HG03064 (cell line): ENCODE measurements at regions not wholly inside any gene's neighbourhood (a gene's known extent, or its start where the extent isn't known, plus 50 kb on each side); places are given as distances from the start of the nearest gene placed in this dataset.

Experiments used
- ATAC-seq: cut with Tn5 transposase; IDR thresholded peaks from one replicate; pipeline ENCODE4 v1.9.1; 2021; ENCODE audit warnings: low read depth; ENCODE audit not compliant: unreplicated experiment

DNA sequence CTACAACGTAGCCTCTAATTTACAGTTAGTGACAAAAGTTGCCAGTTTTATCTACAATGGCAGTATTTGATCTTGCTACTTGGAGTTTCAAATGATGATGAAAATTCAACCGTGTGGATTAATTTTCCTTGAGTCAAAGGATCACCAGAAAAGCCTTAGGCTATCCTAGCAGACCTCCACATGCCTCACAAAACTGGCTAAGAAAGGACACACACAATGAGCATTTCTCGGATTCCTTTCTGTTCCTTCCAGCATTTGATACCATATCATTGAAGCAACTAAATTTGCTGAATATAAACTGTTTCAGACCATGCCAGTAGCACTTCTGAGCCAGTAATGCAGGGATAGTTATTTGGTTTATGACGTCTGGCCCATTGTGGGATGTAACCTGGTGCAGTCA, 587.4 kb upstream of the MDFIC2 start:
- no peak for ATAC-seq

DNA sequence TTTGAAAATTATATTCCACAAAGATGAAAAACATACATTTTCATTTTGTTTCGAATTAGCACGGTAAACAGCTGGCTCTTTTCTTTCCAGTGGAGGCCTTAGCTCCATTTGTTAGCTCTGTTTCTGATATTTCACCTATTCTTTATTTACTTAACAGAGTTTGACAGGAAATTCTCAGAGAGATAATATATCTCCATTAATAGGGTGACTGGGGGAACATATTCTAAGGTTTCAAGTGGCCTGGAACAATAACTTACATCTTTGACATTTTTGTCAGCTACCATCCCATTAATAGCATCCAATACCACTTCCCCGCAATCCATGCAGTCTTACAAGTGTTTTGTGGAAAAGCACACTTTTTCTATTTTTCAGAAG, 577.6 kb upstream of the MDFIC2 start:
- ATAC-seq, result no peak

DNA sequence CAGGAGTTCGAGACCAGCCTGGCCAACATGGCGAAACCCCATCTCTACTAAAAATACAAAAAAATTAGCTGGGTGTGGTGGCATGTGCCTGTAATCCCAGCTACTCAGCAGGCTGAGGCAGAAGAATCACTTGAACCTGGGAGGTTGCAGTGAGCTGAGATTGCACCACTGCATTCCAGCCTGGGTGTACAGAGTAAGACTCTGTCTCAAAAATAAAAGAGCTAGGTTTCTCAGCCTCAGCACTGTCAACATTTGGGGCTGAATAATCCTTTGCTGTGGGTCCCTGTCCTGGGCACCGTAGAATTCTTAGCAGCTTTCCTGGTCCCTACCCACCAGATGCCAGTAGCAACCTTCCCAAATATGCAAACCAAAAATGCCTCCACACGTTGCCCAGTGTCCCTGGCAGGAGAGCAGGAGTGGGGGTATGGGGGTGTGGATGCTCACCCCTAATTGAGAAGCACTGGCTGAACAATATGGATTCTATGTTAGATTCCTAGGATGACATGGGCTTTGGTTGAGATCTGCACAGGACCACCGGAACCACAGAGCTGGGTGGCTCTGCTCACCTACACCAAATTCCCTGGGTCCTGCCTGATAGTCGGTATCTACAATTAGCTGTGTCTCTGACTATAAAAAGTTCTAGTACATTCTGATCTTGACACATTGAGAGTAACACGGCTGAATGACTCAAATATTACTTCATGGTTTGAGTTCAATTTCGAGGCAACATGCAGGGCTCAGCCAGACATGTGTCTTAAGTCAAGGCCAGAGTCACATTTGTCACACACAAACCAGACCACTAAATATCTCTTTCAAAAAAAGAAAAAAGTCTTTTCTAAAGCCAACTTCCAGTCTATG, 577.0 kb upstream of the MDFIC2 start:
- no peak for ATAC-seq

DNA sequence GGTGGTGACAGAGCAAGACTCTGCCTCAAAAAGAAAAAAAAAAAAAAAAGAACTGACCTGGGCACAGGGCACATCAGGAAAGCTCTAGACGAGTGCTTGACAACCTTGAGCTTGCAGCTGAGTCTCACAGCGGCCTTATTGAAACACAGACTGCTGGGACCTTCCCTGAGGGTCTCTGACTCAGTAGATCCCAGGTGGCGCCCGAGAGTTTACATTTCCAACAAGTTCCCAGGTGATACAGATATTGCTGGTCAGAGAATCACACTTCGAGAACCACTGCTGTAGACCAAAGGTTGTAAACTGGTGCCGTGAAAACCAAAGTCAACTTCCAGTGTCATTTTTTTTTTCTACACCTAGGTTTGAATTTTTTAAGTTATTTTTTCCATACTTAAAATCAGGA, 573.2 kb upstream of the MDFIC2 start:
- ATAC-seq, result no peak

DNA sequence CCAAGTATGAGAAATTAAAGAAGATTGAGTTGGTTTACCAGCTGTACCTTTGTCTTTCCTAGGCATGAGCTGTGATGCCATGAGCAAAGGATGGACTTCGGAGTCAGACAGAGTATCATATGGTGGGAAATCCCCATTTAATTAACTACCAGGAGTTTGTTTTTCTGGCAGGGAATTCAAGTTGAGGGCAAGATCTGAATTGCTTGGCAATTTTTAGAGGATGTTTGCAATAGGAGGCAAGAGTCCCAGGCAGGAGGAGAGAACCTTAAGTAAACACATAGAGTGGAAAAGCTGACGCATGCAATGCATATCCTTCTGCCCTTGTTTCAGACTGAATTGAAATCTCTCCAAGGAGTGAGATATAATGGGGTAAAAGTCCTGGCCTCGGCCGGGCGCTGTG, 569.7 kb upstream of the MDFIC2 start:
- ATAC-seq, result no peak

DNA sequence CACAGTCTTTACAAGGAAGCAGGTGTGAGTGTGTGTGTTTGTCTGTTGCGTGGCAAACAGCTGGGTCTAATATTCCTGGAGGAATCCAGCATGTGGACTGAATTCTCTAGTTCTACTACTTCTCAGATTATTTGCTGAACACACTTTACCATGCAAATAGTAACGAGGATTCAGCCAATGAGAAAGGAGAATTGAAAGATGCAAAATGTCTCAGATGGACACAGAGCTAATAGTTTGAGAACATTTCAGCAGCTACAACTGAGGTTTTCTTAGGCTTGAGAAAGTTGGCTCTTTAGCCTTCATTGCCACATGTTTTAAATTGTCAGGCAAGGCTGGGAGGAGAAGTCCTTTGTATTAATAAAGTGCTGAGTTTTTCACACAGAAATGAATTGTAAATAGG, 568.0 kb upstream of the MDFIC2 start:
- no peak for ATAC-seq

DNA sequence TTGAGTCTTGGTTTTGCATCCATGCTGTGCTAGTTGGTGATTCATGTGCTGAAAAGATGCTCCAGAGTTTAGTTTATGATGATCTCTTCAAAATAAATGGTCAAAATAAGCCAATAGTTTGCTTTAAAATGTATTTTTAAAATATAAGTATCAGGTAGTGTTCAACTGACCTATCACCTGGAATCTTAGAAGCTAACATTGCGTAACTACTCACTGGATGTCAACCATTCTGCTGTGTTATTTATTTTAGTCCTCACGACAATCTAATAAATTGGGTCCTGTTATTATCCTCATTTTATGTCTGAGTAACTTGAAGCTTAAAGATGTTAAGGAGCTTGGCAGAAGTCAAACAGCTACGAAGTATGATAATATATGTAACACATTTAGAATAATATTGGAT, 563.7 kb upstream of the MDFIC2 start:
- ATAC-seq, result no peak

DNA sequence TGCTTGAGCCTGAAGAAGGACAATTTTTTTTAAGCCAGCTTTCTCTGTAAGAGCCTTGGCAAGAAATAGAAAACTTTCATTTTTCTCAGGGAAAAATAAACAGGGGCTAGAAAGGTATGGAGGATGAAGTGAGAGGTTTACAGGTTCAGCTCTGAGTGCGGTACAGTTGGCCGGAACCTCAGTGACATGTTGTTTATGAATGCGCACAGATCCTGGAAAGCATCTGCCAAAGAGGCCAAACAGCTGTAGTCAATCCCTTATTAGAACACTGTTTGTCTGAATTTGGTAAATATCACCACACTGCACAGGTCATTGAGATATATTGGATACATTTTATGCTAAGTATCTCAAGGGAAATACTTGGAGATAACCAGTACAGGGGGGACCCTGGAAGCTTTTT, 561.8 kb upstream of the MDFIC2 start:
- no peak for ATAC-seq

DNA sequence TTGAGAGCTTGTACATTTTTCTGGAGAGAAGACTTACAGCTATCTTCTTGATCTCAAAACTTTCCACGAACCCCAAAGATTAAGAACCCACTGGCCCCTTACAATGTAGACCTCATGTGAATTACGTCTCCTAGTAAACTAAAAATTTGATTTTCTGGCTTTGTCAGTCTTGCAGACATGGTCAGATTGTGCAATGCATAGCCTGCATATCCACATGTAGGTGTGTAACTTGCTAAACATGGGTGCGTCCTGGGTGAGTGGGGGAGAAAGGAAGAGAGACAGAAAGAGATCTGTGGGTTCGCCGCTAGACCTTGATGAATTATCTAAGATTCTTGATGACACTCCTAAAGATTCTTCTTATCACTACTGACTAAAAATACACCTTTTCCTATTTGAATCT, 561.2 kb upstream of the MDFIC2 start:
- no peak for ATAC-seq

DNA sequence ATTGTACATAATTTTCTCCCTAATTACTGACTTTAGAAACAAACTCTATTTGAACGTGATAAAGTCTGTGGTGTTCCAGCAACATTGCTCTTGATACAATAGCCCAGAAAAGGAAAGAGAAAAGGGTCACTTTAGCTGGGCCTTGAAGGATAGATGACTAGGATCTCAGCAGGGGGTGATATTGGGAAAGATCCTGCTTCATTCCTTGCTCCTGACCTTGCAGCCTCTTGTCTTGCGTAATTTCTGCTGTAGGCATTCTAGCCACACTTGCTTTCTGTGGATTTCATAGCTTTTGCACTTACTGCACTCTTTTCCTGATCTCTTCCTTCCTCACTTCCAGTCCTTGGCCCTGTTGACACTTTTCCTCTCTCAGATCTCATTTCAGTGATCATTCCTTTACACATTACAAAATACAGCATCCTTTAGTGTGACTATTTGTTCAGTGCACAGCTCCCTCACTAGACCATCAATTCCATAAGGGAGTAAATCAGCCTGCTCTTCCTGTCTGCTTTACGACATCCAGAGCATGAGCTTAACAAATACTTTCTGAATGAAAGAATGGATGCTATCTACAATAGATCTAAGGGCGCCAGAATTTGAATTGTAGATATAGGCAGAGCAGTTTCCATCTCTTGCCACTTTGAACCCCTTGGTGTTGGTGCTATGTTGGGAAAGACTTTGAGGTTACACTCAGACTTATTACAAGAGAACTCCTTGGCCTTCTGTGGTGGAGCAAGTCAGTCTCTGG, 559.6 kb upstream of the MDFIC2 start:
- no peak for ATAC-seq

DNA sequence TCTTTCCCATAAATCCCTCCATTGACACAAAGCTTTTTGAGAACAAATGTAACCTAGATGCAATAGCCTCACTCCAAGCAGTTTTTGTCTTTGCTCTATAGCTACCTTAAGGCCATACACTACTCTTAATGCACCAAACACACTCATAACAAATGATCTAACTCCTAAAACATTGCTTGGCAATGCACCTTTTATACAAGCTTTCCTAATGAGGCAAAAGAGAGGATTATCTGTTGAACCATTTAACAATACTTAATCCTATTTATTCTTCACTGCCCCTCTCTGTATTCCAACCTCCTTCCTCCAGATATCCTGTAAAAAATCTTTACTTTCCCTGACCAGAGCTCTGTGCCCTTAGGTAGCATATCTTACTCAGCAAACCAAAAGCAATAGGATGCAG, 558.1 kb upstream of the MDFIC2 start:
- ATAC-seq, result no peak

DNA sequence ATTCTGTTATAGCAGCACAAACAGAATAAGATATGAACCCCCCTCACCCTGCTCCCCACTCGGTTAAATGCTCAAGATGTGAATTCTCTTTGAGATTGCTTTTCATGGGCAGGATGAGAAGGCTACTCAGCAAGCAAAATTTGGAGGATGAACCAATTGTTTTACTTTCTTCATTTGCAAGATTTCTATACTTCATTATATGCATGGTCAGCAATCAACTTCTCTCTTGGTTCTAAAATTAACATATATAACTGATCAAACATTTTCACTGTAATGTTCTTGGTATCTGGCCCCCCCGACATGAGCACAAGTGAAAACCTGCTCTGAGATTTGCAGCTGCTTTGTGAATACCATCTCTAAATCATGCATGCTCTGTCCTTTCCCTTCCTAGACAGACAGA, 556.1 kb upstream of the MDFIC2 start:
- no peak for ATAC-seq

DNA sequence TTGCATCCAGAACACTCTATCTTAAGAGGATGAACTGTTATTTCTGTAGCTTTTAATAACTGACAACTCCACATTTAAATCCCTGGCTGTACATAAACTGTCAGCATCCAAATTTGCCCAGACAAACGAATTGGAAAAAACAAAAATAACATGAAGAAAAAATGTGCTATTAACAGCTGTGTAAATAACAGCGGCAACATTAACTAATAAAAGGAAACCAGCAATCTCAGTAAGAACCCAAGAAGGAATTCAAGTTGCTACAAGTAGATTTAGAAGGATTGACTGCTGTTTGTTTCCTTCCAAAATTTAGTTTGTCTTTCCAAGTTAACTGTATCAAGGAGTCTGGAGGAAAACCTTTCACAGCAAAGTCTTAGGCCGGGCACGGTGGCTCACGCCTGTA, 550.6 kb upstream of the MDFIC2 start:
- no peak for ATAC-seq

DNA sequence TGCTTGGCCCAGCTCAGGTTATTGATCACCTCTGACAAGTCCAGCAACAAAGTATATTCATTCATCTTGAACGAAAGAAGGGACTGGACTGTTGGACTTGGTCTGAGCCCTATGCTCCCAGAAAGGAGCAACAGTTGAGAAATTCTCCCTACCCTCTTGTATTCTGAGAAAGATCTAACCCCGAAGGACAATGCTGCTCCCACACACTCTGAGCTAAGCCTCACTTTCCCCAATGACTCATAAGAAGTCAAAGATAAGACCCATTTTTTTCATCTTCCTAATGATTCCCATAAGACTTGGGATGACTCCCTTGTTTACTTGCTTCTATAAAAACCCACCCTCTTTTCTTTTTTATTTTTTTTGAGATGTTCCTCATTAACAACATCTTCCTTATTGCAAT, 549.4 kb upstream of the MDFIC2 start:
- no peak for ATAC-seq

DNA sequence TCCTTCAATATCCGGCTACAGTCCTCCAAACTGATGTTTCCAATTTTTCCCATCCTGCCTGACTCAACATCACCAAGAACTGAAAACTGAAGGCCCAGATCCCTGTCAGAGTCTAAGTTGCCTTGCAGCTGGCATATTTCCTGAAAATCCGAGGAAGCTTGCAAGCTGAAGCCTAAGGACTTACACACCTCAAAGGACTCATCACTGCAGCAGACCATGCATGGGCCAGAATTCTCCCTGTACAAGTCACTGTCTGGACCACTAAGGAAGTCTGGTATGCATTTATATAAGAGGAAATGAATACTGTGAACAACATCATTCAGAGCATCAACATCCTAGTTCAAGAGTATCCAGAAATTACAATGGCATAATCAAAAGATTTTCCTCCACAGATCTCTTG, 548.8 kb upstream of the MDFIC2 start:
- ATAC-seq, result no peak

DNA sequence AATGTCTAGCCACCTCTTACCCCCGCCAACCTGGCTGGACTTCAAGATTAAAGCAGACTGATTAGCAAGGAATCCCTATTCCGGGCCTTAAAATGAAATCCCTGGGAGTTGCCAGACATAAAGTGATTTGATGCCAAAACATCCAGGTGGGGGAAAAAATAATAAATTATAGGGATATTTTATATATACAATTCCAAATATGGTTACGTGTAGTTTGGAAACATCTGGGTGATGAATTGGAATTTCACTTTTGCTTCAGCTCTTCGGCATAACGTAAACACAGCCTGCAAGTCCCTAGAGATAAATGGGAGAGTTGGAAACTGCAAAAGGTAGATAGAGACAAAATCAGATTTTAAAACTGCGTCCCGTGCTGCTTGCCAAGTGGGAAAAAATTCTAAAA, 545.5 kb upstream of the MDFIC2 start:
- ATAC-seq, result no peak

DNA sequence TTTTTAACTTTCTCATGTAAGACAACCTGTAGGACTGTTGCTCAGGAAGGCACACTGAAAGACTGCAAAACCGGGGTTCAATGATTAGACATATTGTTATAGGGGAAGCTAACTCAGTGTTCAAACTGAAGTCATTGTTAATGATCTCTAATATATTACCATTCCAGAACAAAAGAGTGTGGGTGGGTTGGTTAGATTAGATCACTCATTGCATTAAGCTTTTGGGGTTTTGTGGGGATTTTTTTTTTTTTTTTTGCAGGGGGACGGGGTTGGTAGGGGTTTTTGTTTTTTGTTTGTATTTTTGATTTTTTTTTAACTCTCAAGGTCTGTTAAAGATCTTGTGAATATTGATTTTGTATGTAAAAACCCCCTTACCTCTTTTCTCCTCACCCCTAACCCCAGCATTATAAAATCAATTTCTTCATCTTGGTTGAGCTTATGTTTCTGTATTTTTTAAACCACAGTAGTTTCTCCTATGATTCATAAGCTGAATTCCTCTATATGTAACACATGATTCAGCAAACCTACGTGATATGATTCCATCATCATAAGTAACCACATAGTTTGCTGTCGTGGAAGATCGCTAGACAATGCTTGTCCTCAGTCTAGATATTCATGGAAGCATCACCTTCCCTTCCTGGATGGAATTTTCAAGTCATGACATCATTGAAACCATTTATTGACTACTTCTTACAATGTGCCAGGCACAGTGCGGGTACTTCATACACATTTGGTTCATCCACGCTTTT, 544.1 kb upstream of the MDFIC2 start:
- no peak for ATAC-seq

DNA sequence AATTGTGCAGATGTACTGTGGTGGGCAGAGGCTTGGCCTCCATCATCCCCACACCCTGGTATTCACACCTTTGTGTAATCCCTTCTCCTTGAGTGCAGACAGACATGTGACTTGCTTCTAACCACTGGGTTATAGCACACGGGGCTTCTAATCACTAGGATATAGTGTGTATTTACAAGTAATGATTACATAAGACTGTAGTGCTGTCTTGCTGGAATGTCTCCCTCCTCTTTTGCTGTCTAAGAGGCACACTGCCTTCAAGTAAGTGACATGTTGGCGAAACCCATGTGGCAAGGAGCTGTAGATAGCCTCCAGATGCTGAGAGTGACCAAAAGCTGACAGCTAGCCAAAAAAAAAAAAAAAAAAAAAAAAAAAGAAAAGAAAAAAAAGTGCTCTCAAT, 542.7 kb upstream of the MDFIC2 start:
- ATAC-seq, result no peak

DNA sequence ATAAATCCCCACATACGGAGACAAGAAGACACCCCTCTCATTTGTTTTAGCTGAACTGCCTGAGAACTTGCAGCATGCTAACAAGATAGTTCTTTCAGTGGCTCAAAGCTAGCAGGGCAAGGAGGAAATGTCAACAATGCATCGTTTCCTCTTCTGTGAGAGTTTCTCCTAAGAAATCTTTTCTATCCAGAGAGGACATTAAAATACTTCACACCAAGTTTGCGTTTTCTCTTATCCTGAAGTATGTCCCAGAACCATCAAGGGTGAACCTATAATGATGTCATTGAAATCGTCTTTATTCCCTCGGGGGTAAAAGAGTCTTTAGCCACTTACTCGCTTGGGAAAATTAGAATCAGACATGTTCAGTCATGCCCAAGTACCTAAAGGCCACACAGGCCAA, 541.7 kb upstream of the MDFIC2 start:
- no peak for ATAC-seq

DNA sequence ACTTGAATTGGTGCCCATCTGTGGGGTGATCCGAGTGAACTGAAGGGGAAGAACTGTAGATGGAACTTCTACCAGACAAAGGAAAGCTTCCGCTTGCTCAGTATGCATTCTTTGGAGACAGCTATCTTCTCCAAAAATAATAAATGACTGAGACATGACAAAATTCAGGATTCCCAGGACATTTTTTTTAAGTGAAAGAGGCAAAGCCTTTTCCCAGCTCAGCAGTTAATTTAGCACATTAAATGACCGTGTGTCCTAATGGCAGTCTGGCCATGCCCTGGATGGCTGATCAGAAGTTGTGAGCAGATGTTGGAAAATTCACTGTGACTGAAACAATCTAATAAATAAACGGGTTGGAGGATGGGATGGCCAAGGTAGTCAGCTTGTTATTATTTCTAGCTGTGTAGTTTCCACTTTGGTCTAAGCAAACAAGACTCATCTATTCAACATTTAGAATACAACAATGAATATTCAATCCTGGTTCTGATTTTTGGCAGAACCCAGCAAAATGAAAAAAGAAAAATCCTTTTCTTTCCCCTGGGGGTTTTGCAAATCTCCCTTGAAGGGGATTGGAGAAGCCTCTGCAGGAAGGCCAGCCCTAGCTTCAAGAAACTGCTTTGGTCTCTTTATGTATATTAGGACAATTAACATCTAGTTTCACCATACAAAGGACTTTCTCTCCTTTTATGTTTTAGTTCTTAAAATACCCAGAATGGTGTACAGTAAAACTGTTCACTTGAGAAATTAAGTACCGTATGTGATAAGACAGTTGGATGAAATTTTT, 540.9 kb upstream of the MDFIC2 start:
- no peak for ATAC-seq
